ENCODE measurements at regions not wholly inside any gene's neighbourhood (a gene's known extent, or its start where the extent isn't known, plus 50 kb on each side); places are given as distances from the start of the nearest gene placed in this dataset.

DNA sequence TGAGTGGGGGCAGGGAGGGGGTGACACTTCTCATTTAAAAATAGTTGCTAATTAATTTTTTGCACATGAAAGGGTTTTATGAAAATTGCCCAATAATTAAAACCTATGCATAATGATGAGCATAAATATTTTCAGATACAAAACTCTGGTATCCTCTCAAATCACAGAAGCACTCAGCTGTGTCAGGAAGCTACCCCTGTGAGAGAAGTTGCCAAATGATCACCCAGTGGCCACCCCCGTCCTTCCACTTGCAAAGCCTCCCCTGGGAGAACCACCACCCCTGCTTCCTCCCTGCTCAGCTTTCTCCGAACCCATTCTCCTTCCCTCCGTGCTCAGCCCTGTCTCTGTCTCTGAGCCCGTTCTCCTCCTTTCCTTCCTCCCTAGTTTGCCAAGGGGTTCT, 400.2 kb upstream of the SALL3 start:
- Histone ChIP-seq H2AFZ (ENCODE audit: low read depth, low read length) (no peak overlapping the region), H3K27me3 (ENCODE audit: insufficient read depth, low read depth, low read length) (no peaks in the 10 kb centered on the region), H3F3A (ENCODE audit: insufficient read depth, low read length, poor library complexity, severe bottlenecking) (no peaks in the 10 kb centered on the region), H3K9me3 (ENCODE audit: low read length) (peaks cover 1% of the 10 kb centered on the region), H3K4me2 (ENCODE audit: low read length) (no peak overlapping the region), H3K27ac (ENCODE audit: low read length) (no peak overlapping the region), H3K4me3 (ENCODE audit: low read length) (no peak overlapping the region), H3K9me2 (ENCODE audit: insufficient read depth, low read length) (no peaks in the 10 kb centered on the region), H3K36me3 (ENCODE audit: insufficient read depth, low read length) (no peaks in the 10 kb centered on the region), H4K20me1 (ENCODE audit: insufficient read depth) (no peaks in the 10 kb centered on the region), H3K9ac (ENCODE audit: low read length) (no peak overlapping the region), H3K79me2 (replicated peaks; ENCODE audit: insufficient read depth, low read length) (no peaks in the 10 kb centered on the region)
- TF ChIP-seq MXI1 (conservative IDR thresholded peaks at IDR 0.05; ENCODE audit: poor library complexity, severe bottlenecking) = no peak

- no peaks in the 10 kb centered on the region for H3K9me2 ChIP-seq (ENCODE audit: insufficient read depth, low read length)
- H3K27ac ChIP-seq (ENCODE audit: low read length) = no peak overlapping the region
- no peaks in the 10 kb centered on the region for H3K27me3 ChIP-seq (ENCODE audit: insufficient read depth, low read depth, low read length)
- no peaks in the 10 kb centered on the region for H4K20me1 ChIP-seq (ENCODE audit: insufficient read depth)
- no peaks in the 10 kb centered on the region for H3K36me3 ChIP-seq (ENCODE audit: insufficient read depth, low read length)
- no peaks in the 10 kb centered on the region for H3F3A ChIP-seq (ENCODE audit: insufficient read depth, low read length, poor library complexity, severe bottlenecking)
- no peak overlapping the region for H3K4me2 ChIP-seq (ENCODE audit: low read length)
- no peak for TF ChIP-seq POLR2AphosphoS5 (IDR thresholded peaks at IDR 0.05)
- TF ChIP-seq, protein P1, sequence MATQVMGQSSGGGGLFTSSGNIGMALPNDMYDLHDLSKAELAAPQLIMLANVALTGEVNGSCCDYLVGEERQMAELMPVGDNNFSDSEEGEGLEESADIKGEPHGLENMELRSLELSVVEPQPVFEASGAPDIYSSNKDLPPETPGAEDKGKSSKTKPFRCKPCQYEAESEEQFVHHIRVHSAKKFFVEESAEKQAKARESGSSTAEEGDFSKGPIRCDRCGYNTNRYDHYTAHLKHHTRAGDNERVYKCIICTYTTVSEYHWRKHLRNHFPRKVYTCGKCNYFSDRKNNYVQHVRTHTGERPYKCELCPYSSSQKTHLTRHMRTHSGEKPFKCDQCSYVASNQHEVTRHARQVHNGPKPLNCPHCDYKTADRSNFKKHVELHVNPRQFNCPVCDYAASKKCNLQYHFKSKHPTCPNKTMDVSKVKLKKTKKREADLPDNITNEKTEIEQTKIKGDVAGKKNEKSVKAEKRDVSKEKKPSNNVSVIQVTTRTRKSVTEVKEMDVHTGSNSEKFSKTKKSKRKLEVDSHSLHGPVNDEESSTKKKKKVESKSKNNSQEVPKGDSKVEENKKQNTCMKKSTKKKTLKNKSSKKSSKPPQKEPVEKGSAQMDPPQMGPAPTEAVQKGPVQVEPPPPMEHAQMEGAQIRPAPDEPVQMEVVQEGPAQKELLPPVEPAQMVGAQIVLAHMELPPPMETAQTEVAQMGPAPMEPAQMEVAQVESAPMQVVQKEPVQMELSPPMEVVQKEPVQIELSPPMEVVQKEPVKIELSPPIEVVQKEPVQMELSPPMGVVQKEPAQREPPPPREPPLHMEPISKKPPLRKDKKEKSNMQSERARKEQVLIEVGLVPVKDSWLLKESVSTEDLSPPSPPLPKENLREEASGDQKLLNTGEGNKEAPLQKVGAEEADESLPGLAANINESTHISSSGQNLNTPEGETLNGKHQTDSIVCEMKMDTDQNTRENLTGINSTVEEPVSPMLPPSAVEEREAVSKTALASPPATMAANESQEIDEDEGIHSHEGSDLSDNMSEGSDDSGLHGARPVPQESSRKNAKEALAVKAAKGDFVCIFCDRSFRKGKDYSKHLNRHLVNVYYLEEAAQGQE (IDR thresholded peaks at IDR 0.05; ENCODE audit: borderline replicate concordance) = no peak
- TF ChIP-seq MXI1 (conservative IDR thresholded peaks at IDR 0.05; ENCODE audit: poor library complexity, severe bottlenecking) = no peak
- TF ChIP-seq CTCF (IDR thresholded peaks at IDR 0.05; ENCODE audit: poor library complexity, severe bottlenecking) = no peak
- TF ChIP-seq RAD21 (conservative IDR thresholded peaks at IDR 0.05) = no peak
- TF ChIP-seq EP300 (conservative IDR thresholded peaks at IDR 0.05; ENCODE audit: poor library complexity, severe bottlenecking) = no peak
- TF ChIP-seq TAF1 (IDR thresholded peaks at IDR 0.05; ENCODE audit: low read depth) = no peak
- no peaks in the 10 kb centered on the region for H3K9me3 ChIP-seq (ENCODE audit: low read length)
- no peak overlapping the region for H2AFZ ChIP-seq (ENCODE audit: low read depth, low read length)
- no peaks in the 10 kb centered on the region for H3K79me2 ChIP-seq (replicated peaks; ENCODE audit: insufficient read depth, low read length)
- no peak overlapping the region for H3K4me3 ChIP-seq (ENCODE audit: low read length)
- no peak overlapping the region for H3K9ac ChIP-seq (ENCODE audit: low read length)
Measured at GRCh38 chr18:78579854-78580577, 399.6 kb upstream of the SALL3 start.

GRCh38 chr18:78580835-78581339, 398.7 kb upstream of the SALL3 start:
- no peak overlapping the region for H3K27ac ChIP-seq (ENCODE audit: low read length)
- H3K9me2 ChIP-seq (ENCODE audit: insufficient read depth, low read length) = no peaks in the 10 kb centered on the region
- no peaks in the 10 kb centered on the region for H3K79me2 ChIP-seq (replicated peaks; ENCODE audit: insufficient read depth, low read length)
- H3F3A ChIP-seq (ENCODE audit: insufficient read depth, low read length, poor library complexity, severe bottlenecking) = no peaks in the 10 kb centered on the region
- no peak overlapping the region for H3K4me2 ChIP-seq (ENCODE audit: low read length)
- H3K27me3 ChIP-seq (ENCODE audit: insufficient read depth, low read depth, low read length) = no peaks in the 10 kb centered on the region
- H3K9me3 ChIP-seq (ENCODE audit: low read length) = no peaks in the 10 kb centered on the region
- H3K9ac ChIP-seq (ENCODE audit: low read length) = no peak overlapping the region
- no peaks in the 10 kb centered on the region for H4K20me1 ChIP-seq (ENCODE audit: insufficient read depth)
- no peaks in the 10 kb centered on the region for H3K36me3 ChIP-seq (ENCODE audit: insufficient read depth, low read length)
- no peak overlapping the region for H2AFZ ChIP-seq (ENCODE audit: low read depth, low read length)
- TF ChIP-seq, protein P1 (IDR thresholded peaks at IDR 0.05; ENCODE audit: borderline replicate concordance) = no peak
- no peak overlapping the region for H3K4me3 ChIP-seq (ENCODE audit: low read length)
